Ishikawa (cell line): ENCODE measurements at regions not wholly inside any gene's neighbourhood (a gene's known extent, or its start where the extent isn't known, plus 50 kb on each side); places are given as distances from the start of the nearest gene placed in this dataset.

Experiments used
- CREB1 ChIP-seq: IDR thresholded peaks from 2 replicates; pipeline ENCODE4 v1.6.1; 2012; ENCODE audit warnings: low read depth
- EGR1 ChIP-seq: IDR thresholded peaks from 2 replicates; pipeline ENCODE4 v1.6.1; 2012
- EP300 ChIP-seq: IDR thresholded peaks from 2 replicates; pipeline ENCODE4 v1.6.1; 2012; ENCODE audit warnings: borderline replicate concordance
- FOXM1 ChIP-seq: IDR thresholded peaks from 2 replicates; pipeline ENCODE4 v1.6.1; 2012; ENCODE audit warnings: low read depth, borderline replicate concordance
- NFIC ChIP-seq: IDR thresholded peaks from 2 replicates; pipeline ENCODE4 v1.6.1; 2012
- RAD21 ChIP-seq: IDR thresholded peaks from 2 replicates; pipeline ENCODE4 v1.6.1; 2012; ENCODE audit warnings: low read depth
- TAF1 ChIP-seq: IDR thresholded peaks from 2 replicates; pipeline ENCODE4 v1.6.1; 2012; ENCODE audit warnings: low read depth, mild to moderate bottlenecking
- TCF12 ChIP-seq: IDR thresholded peaks from 2 replicates; pipeline ENCODE4 v1.6.1; 2012; ENCODE audit warnings: low read depth
- USF1 ChIP-seq: IDR thresholded peaks from 2 replicates; pipeline ENCODE4 v1.6.1; 2012
- YY1 ChIP-seq: IDR thresholded peaks from 2 replicates; pipeline ENCODE4 v1.6.1; 2012; ENCODE audit warnings: low read depth
- TF ChIP-seq, protein P1 (sequence below): IDR thresholded peaks from 2 replicates; pipeline ENCODE4 v1.6.1; 2012; ENCODE audit warnings: low read depth, mild to moderate bottlenecking
- TF ChIP-seq, protein P2 (sequence below): IDR thresholded peaks from 2 replicates; pipeline ENCODE4 v1.6.1; 2012

DNA sequence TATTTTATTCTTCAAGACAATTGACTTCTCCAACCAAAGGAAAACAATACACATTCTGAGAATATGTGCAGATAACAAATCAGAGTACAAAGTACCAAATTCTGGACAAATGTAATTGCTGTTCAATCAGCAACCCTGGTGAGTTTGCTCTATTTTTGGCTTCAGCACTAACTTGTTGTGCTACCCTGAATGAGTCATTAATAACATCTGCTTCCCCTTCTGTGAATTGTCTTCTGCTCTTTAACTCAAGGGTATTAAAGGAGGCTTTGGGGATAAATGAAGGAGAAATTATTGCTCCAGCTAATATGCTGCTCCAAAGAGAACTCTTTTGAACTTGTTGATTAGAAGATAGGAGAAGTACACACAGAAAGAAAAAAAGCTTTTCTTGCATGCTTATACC lies 459.3 kb downstream of the HTR7 start:
- TF ChIP-seq, protein P1, sequence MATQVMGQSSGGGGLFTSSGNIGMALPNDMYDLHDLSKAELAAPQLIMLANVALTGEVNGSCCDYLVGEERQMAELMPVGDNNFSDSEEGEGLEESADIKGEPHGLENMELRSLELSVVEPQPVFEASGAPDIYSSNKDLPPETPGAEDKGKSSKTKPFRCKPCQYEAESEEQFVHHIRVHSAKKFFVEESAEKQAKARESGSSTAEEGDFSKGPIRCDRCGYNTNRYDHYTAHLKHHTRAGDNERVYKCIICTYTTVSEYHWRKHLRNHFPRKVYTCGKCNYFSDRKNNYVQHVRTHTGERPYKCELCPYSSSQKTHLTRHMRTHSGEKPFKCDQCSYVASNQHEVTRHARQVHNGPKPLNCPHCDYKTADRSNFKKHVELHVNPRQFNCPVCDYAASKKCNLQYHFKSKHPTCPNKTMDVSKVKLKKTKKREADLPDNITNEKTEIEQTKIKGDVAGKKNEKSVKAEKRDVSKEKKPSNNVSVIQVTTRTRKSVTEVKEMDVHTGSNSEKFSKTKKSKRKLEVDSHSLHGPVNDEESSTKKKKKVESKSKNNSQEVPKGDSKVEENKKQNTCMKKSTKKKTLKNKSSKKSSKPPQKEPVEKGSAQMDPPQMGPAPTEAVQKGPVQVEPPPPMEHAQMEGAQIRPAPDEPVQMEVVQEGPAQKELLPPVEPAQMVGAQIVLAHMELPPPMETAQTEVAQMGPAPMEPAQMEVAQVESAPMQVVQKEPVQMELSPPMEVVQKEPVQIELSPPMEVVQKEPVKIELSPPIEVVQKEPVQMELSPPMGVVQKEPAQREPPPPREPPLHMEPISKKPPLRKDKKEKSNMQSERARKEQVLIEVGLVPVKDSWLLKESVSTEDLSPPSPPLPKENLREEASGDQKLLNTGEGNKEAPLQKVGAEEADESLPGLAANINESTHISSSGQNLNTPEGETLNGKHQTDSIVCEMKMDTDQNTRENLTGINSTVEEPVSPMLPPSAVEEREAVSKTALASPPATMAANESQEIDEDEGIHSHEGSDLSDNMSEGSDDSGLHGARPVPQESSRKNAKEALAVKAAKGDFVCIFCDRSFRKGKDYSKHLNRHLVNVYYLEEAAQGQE: no peak
- TF ChIP-seq TCF12 (no peak), TAF1 (no peak), NFIC (no peak), FOXM1 (no peak), EGR1 (no peak), CREB1 (no peak), RAD21 (no peak), EP300 (no peak), USF1 (no peak), YY1 (no peak)
- TF ChIP-seq, protein P2, sequence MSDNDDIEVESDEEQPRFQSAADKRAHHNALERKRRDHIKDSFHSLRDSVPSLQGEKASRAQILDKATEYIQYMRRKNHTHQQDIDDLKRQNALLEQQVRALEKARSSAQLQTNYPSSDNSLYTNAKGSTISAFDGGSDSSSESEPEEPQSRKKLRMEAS: no peak
